H1 (cell line): ENCODE measurements at regions not wholly inside any gene's neighbourhood (a gene's known extent, or its start where the extent isn't known, plus 50 kb on each side); places are given as distances from the start of the nearest gene placed in this dataset.

Experiments used
- KDM5A ChIP-seq: fragments of 200-600 bp; IDR thresholded peaks from 2 replicates; pipeline ENCODE4 v1.7.1; 2012; ENCODE audit warnings: mild to moderate bottlenecking, low read length, inconsistent platforms, mixed read lengths
- POLR2A ChIP-seq, 2 experiments: IDR thresholded peaks; 1 replicate in 1 of 2; 2 replicates in 1 of 2; pipeline ENCODE4 v1.6.1; 2011; ENCODE audit warnings: low read depth in 2 of 2, low read length in 2 of 2, mild to moderate bottlenecking in 2 of 2; ENCODE audit errors: control extremely low read depth in 1 of 2

- no peak for TF ChIP-seq POLR2A (IDR thresholded peaks at IDR 0.05; ENCODE audit: control extremely low read depth in 1 of 2, low read depth in 2 of 2, low read length in 2 of 2)
- TF ChIP-seq KDM5A: no peak
Observed at GRCh38 chr7:23915236-23915635, 205.2 kb downstream of the STK31 start.
